HK-2 (cell line): ENCODE measurements at regions not wholly inside any gene's neighbourhood (a gene's known extent, or its start where the extent isn't known, plus 50 kb on each side); places are given as distances from the start of the nearest gene placed in this dataset.

ENCODE experiments used
- DNase-seq: peaks from one replicate; pipeline ENCODE4 v3.0.0-alpha.2; 2018; ENCODE audit not compliant: unreplicated experiment

DNA sequence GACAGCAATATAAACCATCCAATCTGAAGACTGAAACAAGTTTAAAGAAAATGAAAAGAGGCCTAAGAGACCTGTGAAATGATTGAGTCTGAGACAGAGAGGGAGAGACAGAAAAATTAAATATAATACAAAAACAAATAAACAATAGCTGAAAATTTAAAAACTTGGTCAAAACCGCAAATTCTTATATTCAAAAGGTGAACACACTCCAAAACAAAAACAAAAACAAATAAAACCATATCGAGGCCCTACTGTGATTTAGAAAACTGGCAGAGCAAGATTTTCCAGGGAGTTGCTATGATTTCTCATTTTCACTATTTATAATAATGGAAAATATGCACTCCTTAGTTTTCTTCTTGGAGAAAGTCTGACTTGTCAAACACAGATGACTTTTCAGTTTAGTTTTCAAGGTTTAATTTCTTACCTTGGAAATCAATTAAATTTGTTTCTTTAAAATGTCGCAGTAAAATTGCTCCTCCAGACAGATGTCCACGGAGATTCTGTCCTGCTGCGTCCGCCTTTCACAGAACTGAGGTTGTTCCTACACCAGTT is 1420.3 kb downstream of the UQCRFS1 start:
- no peak for DNase-seq

DNA sequence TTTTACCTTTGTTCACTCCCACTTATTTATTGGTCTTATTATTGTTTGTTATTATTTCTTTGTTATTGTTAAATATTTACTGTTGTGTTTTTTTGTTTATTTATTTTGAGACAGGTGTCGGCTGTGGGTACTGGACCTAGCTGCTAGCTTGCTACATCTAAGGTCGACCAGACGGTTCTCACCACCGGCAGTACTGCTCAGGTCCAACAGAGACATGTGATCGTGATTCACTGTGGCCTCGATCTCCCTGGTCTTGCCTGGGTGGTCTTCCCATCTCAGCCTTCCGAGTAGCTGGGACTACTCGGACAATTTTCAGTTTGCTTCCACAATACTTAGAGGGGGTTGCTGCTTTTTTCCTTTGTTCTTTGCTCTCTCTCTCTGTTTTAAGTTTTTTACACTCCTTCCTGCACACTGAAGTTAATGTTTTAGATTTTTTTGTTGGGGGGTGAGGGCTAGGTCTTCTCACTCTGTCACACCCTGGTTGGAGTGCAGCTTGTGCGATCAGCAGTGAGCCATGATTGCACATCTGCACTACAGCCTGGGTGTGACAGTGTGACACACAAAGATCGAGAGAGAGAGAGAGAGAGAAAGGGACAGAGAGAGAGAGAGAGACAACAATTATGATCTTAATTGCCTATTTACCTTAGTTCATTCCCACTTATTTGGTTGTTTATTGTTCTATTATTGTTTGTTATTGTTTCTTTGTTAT is 1432.4 kb downstream of the UQCRFS1 start:
- no peak for DNase-seq

DNA sequence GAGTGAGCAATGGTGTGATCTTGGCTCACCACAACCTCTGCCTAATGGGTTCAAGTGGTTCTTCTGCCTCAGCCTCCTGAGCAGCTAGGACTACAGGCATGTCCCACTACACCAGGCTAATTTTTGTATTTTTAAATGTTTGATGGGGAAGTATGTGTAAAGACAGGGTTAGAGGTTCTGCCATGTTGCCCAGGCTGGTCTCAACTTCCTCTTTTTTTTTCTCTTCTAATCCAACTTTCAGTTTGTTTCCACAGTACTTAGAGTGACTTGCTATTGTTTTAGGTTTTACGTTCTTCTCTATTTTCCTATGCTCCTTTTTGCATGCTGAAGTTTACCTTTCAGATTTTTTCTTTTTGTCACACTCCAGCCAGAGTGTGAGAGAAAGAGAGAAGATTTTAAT is 1433.0 kb downstream of the UQCRFS1 start:
- DNase-seq: no peak

DNA sequence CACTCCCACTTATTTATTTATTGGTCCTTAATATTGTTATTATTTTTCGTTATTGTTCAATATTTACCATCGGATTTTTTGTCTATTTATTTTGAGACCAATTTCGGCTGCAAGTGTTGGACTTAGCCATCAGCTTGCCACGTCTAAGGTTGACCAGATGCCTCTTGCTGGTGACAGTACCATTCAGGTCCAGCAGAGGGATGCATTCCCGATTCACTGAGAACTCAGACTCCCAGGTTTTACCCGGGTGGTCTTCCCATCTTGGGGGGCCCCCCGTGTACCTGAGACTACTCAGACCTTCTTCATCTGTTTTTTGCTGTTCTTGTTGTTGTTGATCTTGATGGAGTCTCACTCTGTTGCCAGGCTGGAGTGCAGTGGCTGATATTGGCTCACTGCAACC is 1435.2 kb downstream of the UQCRFS1 start:
- no peak for DNase-seq

DNA sequence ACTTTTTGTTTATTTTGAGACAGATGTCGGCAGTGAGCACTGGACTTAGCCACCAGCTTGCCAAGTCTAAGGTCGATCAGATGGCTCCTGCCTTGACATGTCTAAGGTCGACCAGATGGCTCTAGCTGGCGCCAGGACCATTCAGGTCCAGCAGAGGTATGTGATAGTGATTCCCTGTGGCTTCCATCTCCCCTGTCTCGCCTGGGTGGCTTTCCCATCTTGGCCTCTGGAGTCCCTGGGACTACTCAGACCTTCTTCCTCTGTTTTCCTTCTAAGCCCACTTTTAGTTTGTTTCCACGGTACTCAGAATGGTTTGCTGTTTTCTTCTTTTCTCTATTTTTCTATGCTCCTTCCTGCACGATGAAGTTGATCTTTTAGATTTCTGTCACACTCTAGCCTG is 1435.7 kb downstream of the UQCRFS1 start:
- no peak for DNase-seq

DNA sequence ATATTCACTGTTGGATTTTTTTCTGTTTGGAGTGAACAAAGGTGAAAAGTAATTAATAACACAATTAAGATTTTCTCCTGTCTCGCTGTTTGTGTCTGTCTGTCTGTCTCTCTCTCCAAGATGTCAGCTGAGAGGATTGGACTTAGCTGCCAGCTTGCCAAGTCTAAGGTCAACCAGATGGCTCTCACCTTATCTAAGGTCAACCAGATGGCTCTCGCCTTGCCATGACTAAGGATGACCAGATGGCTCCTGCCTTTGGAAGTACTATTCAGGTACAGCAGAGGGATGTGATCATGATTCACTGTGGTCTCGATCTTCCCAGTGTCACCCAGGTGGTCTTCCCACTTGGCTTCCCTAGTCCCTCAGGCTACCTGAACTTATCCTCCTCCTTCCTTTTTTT is 1436.4 kb downstream of the UQCRFS1 start:
- DNase-seq: no peak

DNA sequence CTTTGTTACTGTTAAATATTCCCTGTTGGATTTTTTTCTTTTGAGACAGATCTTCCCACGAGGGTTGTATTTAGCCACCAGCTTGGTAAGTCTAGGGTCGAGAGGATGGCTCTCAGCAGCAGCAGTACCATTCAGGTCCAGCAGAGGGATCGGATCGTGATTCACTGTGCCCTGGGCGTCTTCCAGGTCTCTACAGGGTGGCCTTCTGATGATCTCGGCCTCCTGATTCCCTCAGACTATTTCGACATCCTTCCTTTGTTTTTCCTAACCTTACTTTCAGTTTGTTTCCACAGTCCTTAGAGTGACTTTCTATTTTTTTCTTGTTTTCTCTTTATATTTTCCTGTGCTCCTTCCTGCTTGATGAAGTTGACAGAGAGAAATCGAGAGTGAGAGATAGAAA is 1436.9 kb downstream of the UQCRFS1 start:
- DNase-seq: no peak

DNA sequence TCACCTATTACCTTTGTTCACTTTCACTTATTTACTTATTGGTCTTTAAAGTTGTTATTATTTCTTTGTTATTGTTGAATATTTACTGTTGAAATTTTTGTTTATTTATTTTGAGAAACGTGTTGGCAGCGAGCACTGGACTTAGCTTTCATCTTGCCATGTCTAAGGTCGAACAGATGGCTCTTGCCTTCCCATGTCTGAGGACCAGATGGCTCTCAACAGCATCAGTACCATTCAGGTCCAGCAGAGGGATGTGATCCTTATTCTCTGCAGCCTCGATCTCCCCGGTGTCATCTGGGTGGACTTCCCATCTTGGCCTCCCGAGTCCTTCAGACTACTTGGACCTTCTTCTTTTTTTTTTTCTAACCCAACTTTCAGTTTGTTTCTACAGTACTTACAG is 1437.6 kb downstream of the UQCRFS1 start:
- no peak for DNase-seq

DNA sequence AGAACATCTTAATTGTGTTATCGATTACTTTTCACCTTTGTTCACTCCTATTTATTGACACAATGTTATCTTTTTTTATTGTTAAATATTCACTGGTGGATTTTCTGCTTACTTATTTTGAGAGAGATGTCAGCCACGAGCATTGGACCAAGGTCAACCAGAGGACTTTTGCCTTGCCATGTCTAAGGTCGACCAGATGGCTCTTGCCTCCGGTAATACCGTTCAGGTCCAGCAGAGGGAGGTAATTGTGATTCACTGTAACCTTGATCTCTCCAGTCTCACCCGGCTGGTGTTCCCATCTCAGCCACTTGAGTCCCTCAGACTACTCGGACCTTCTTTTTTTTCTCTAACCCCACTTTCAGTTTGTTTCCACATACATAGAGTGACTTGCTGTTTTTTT is 1438.1 kb downstream of the UQCRFS1 start:
- DNase-seq: no peak

DNA sequence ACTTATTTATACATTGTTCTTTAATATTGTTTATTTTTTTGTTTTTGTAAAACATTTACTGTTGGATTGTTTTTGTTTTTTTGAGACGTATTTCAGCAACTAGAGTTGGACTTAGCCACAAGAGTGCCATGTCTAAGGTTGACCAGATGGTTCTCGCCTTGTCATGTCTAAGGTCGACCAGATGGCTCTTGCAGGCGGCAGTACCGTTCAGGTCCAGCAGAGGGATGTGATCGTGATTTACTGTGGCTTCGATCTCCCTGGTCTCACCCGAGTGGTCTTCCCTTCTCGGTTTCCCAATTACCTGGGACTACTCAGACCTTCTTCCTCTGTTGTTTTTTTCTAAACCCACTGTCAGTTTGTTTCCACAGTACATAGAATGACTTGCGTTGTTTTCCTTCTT is 1438.6 kb downstream of the UQCRFS1 start:
- DNase-seq: no peak

DNA sequence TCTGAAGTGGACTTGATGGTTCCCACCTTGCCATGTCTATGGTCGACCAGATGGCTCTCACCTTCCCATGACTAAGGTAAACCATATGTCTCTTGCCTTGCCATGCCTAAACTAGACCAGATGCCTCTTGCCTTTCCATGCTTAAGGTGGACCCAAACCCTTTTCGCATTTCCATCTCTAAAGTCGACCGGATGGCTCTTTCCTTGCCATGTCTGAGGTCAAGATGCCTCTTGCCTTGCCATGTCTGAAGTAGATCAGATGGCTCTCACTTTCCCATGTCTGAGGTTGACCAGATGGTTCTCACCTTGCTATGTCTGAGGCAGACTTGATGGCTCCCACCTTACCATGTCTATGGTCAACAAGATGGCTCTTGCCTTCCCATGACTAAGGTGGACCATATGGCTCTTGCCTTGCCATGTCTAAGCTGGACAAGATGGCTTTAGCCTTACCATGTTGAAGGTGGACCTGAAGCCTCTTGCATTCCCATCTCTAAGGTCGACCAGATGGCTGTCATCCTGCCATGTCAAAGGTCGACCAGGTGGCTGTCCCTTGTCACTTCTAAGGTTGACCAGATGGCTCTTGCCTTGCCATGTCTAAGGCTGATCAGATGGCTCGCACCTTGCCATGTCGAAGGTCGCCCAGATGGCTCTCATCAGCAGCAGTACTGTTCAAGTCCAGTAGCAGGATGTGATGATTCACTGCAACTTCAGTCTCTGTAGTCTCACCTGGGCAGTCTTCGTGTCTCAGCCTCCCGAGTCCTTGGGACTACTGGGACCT is 1439.4 kb downstream of the UQCRFS1 start:
- DNase-seq: no peak

DNA sequence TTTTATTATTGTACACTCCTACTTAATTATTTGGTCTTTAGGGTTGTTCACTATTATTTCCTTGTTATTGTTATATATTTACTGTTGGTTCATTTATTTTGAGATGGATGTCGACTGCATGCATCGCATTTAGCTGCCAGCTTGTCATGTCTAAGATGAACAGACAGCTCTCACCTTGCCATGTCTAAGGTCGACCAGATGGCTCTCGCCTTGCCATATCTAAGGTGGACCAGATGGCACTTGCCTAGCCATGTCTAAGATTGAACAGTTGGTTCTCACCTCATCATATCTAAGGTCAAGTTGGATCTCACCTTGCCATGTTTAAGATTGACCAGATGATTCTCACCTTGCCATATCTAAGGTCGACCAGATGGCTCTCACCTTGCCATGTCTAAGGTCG is 1440.9 kb downstream of the UQCRFS1 start:
- no peak for DNase-seq

DNA sequence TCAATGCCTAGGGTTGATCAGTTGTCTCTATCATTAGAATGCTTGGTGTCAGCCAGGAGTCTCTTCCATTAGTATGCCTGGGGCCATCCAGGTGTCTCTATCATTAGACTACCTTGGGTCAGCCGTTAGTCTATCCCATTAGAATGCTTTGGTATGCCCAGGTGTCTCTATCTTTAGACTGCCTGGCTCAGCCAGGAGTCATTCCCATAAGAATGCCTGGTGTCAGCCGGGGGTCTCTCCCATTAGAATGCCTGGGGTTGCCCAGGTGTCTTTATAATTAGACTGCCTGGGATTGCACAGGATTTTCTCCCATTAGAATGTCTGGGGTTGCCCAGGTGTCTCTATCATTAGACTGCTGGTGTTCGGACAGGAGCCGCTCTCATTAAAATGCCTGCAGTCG is 1442.9 kb downstream of the UQCRFS1 start:
- DNase-seq: no peak

DNA sequence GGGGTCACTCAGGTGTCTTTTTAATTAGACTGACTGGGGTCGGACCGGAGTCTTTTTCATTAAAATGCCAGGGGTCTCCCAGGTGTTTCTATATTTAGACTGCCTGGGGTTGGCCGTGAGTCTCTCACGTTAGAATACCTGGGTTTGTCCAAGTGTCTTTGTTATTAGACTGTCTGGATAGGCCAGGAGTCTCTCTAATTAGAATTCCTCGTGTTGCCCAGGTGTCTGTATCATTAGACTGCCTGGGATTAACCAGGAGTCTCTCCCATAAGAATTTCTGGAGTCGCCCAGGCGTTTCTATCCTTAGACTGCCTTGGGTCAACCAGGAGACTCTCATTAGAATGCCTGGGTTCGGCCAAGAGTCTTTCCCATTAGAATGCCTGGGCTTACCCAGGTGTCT is 1445.7 kb downstream of the UQCRFS1 start:
- no peak for DNase-seq

DNA sequence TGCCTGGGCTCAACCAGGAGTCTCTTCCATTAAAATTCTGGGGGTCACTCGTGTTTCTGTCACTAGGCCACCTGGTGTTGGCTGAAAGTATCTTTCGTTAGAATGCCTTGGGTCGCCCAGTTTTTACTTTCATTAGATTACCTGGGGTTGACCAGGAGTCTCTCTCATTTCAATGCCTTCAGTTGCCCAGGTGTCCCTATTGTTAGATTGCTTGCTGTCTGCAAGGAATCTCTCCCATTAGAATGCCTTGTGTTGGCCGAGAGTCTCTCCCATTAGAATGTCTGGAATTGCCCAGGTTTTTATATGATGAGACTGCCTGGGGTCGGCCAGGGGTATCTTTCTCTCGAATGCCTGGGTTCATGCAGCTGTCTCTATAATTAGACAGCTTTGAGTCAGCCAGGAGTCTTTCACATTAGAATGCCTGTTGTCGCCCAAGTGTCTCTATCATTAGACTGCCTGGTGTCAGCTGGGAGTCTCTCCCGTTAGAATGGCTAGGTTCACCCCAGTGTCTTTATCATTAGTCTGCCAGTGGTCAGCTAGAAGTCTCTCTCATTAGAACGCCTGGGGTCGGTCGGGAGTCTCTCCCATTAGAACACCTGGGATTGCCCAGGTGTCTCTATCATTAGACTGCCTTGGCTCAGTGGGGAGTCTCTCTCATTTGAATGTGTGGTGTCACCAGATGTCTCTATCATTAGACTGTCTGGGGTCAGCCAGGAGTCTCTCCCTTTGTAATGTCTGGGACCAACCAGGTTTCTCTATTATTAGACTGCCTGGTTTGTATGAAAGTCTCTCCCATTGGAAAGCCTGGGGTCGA is 1446.8 kb downstream of the UQCRFS1 start:
- DNase-seq: no peak

DNA sequence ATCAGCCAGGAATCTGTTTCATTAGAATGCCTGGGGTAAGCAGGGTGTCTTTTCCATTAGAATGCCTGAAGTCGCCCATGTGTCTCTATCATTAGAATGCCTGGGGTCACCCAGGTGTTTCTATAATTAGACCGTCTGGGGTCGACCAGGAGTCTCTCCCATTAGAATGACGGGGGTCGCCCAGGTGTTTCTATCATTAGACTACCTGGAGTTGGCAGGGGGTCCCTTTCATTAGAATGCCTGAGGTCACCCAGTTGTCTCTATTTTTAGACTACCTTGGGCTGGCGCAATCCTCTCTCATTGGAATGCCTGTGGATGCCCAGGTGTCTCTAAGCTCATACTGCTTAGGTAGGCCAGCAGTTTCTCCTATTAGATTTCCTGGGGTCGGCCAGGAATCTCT is 1447.6 kb downstream of the UQCRFS1 start:
- DNase-seq: no peak

DNA sequence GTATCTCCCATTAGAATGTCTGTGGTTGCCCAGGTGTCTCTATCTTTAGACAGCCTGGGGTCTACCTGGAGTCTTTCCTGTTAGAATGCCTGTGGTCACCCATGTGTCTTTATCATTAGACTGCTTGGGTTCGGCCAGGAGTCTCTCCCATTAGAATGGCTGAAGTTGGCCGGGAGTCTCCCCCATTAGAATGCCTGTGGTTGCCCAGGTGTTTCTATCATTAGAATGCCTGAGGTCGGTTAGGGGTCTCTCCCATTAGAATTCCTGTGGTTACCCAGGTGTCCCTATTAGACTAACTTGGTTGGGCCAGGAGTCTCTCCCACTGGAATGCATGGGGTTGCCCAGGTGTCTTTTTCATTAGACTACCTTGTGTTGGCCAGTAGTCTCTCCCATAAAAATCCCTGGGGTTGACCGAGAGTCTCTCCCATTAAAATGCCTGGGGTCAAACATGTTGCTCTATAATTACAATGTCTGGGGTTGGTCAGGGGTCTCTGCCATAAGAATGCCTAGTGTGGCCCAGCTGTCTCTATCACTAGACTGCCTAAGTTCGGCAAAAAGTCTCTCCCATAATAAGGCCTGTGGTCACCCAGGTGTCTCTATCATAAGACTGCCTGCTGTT is 1448.7 kb downstream of the UQCRFS1 start:
- DNase-seq: no peak

DNA sequence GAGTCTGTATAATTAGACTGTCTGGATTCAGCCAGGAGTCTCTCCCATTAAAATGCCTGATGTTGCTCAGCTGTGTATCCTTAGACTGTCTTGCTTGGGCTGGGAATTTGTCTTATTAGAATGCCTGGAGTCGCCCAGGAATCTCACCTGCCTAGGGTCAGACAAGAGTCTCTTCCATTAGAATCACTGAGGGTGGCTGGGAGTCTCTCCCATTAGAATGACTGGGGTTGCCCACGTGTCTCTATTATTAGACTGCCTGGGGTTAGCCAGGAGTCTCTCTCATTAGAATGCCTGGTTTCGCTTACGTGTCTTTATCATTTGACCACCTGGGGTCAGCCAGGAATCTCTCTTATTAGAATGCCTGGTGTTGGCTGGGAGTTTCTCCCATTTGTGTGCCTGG is 1450.0 kb downstream of the UQCRFS1 start:
- no peak for DNase-seq

DNA sequence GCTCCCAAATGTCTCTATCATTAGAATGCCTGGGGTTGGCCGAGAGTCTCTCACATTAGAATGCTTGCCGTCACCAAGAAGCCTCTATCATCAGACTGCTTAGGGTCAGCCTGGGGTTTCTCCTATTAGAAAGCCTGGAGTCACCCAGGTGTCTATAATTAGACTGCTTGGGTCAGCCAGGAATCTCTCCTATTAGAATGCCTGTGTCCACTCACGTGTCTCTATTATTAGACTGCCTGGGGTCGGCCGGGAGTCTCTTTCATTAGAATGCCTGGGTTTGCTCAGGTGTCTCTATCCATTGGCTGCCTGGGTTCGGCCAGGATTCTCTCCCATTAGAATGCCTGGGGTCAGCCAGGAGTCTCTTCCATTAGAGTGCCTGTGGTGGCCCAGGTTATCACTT is 1453.1 kb downstream of the UQCRFS1 start:
- no peak for DNase-seq

DNA sequence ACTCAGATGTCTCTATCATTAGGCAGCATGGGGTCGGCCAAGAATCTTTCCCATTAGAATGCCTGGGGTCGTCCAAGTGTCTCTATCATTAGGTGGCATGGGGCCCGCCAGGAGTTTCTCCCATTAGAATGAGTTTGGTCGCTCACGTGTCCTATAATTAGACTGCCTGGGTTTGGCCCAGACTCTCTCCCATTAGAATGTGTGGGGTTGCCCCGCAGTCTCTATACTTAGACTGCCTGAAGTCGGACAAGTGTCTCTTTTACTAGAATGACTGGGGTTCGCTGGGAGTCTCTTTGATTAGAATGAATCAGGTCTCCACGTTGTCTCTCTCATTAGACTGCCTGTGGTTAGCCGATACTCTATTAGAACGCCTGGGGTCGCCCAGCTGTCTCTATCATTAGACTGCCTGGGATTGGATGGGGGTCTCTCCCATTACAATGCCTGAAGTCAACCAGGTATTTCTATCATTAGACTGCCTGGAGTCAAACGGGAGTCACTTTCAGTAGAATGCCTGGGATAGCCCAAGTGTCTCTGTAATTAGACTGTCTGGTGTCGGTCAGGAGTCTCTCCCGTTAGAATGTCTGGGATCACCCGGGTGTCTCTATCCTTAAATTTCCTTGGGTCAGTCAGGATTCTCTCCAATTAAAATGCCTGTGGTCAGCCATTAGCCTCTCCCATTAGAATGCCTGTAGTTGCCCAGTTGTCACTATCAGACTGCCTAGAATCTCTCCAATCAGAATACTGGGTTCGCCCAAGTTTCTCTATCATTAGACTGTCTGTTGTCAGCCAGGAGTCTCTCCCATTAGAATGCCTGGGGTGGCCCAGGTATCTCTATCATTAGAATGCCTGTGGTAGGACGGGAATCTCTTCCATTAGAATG is 1454.1 kb downstream of the UQCRFS1 start:
- no peak for DNase-seq

DNA sequence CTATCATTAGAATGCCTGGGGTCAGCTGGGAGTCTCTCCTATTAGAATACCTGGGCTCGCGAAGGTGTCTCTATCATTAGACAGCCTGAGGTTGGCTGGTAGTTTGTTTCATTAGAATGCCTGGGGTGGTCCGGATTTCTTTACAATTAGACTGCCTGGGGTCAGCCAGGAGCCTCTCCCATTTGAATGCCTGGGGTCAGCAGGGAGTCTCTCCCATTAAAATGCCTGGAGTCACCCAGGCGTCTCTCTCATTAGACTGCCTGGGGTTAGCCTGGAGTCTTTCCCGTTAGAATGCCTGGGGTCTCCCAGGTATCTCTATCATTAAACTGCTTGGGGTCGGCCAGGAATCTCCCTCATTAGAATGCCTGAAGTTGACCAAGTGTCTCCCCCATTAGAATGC is 1458.3 kb downstream of the UQCRFS1 start:
- DNase-seq: no peak
